Right atrium auricular region (tissue), 2 donors: ENCODE measurements at regions not wholly inside any gene's neighbourhood (a gene's known extent, or its start where the extent isn't known, plus 50 kb on each side); places are given as distances from the start of the nearest gene placed in this dataset.

ENCODE experiments used
- DNase-seq: peaks from one replicate; pipeline ENCODE4 v3.0.0-alpha.2; 2019; ENCODE audit warnings: low spot score
- H3K27ac ChIP-seq, 2 donors: fragments of 200-600 bp; sonication (generic); 1 replicate in 1 of 2; 2 replicates in 1 of 2; pipeline ENCODE4 v1.5.1; 2016 to 2019
- H3K27me3 ChIP-seq, 2 donors: fragments of 200-600 bp; sonication (generic); one replicate each; pipeline versions ENCODE4 v1.5.1 to v1.6.0; 2017 to 2019
- H3K36me3 ChIP-seq: fragments of 200-600 bp; sonication (generic); one replicate; pipeline ENCODE4 v1.5.1; 2016
- H3K4me1 ChIP-seq, 2 donors: fragments of 200-600 bp; sonication (generic); one replicate each; pipeline versions ENCODE4 v1.5.1 to v1.6.0; 2017 to 2019
- H3K4me3 ChIP-seq, 2 donors: fragments of 200-600 bp; sonication (generic); 1 replicate in 1 of 2; 2 replicates in 1 of 2; pipeline ENCODE4 v1.5.1; 2017 to 2019; ENCODE audit warnings: mild to moderate bottlenecking in 1 of 2, moderate library complexity in 1 of 2
- H3K9me3 ChIP-seq, 2 donors: fragments of 200-600 bp; sonication (generic); one replicate each; pipeline ENCODE4 v1.5.1; 2019
- TF ChIP-seq, protein P1 (sequence below), 2 donors: fragments of 200-600 bp; sonication (generic); IDR thresholded peaks; one replicate each; pipeline ENCODE4 v1.5.1; 2019; ENCODE audit warnings: antibody characterized with exemption in 2 of 2

DNA sequence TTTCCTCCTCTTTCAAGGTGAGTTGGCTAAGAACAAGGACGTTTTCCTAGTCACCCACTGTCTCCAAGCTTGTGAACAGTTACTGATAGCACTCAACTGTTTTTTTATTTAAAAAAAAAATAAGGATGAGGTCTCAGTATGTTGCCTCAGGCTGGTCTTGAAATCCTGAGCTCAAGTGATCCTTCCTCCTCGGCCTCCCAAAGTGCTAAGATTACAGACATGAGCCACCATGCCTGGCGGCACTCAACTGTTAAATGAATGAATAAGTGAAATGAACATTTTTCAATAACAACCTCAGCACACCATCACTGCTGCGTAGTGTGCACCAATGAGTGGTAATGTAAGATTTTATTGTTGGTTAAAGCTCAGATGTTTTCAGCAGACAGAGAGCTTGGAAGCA, 214.1 kb upstream of the NRIP1 start:
- Histone ChIP-seq H3K9me3 (no peaks in the 10 kb centered on the region), H3K36me3 (no peaks in the 10 kb centered on the region), H3K27me3 (no peaks in the 10 kb centered on the region), H3K4me3 (no peak overlapping the region), H3K4me1 (no peaks in the 10 kb centered on the region), H3K27ac (no peak overlapping the region)
- no peak for DNase-seq
- TF ChIP-seq, protein P1, sequence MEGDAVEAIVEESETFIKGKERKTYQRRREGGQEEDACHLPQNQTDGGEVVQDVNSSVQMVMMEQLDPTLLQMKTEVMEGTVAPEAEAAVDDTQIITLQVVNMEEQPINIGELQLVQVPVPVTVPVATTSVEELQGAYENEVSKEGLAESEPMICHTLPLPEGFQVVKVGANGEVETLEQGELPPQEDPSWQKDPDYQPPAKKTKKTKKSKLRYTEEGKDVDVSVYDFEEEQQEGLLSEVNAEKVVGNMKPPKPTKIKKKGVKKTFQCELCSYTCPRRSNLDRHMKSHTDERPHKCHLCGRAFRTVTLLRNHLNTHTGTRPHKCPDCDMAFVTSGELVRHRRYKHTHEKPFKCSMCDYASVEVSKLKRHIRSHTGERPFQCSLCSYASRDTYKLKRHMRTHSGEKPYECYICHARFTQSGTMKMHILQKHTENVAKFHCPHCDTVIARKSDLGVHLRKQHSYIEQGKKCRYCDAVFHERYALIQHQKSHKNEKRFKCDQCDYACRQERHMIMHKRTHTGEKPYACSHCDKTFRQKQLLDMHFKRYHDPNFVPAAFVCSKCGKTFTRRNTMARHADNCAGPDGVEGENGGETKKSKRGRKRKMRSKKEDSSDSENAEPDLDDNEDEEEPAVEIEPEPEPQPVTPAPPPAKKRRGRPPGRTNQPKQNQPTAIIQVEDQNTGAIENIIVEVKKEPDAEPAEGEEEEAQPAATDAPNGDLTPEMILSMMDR (IDR thresholded peaks at IDR 0.05): no peak

DNA sequence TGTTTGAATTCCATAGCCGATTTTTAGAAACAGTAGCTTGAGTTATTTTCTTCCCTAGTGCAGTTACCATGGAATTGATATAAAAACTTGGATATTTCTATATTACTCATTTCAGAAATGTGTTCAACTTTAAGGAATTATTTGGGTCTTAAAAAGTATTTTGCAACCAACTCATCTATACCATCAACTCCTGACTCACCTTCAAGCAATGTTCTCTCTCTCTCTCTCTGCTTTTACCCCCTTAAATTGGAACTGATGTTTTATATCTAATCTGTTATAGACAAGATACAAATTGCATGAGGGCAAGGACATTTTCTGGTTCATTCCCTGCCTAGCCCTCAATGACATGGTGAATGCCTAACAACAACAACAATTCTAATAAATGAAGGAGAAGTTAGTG, 214.7 kb upstream of the NRIP1 start:
- DNase-seq: no peak
- H3K27ac ChIP-seq: no peak overlapping the region
- no peaks in the 10 kb centered on the region for H3K9me3 ChIP-seq
- TF ChIP-seq, protein P1 (IDR thresholded peaks at IDR 0.05): no peak
- no peaks in the 10 kb centered on the region for H3K36me3 ChIP-seq
- no peaks in the 10 kb centered on the region for H3K4me1 ChIP-seq
- no peak overlapping the region for H3K4me3 ChIP-seq
- H3K27me3 ChIP-seq: no peaks in the 10 kb centered on the region

DNA sequence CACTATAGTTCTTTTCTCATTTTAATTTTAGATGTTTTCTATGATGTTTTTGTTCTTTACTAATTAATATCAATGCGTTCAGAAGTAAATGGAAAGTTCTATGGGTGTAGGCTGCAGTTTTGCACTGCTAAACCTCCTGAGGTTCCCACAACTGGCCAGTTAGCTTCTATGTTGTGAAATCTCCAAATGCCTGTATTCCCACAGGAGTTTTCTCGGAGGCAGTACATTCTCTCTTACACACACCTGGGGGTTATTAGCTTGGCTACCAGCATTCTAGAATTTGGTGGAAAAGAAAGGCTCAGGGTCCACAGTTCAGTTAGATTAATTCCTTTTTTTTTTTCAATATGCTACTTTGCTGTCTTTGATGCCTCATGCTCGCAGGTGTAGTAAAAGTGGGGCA, 216.9 kb upstream of the NRIP1 start:
- H3K27ac ChIP-seq: no peak overlapping the region
- no peaks in the 10 kb centered on the region for H3K27me3 ChIP-seq
- H3K9me3 ChIP-seq: no peaks in the 10 kb centered on the region
- no peaks in the 10 kb centered on the region for H3K36me3 ChIP-seq
- no peak overlapping the region for H3K4me3 ChIP-seq
- TF ChIP-seq, protein P1 (IDR thresholded peaks at IDR 0.05): no peak
- no peaks in the 10 kb centered on the region for H3K4me1 ChIP-seq
- DNase-seq: no peak

DNA sequence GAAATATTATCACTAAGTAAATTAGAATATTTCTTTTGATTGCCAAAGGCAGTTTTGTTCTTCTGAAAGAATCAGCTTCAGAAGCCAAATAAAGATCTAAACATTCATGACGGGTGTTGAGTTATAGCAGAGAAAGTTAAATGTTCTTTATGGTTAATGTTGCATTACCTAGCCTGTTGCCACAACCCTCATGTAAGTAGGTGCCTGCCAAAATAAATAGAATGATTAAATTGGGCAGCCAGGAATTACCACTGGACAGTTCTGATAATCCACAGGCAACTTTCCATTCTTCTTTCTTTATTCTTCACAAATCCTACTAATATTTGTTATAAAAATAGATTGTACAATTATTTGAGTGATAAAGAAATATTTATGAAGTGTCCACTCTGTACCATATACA, 217.9 kb upstream of the NRIP1 start:
- TF ChIP-seq, protein P1 (IDR thresholded peaks at IDR 0.05): no peak
- no peaks in the 10 kb centered on the region for H3K36me3 ChIP-seq
- no peak overlapping the region for H3K27ac ChIP-seq
- H3K27me3 ChIP-seq: no peaks in the 10 kb centered on the region
- no peak for DNase-seq
- H3K9me3 ChIP-seq: no peaks in the 10 kb centered on the region
- H3K4me1 ChIP-seq: no peaks in the 10 kb centered on the region
- H3K4me3 ChIP-seq: no peak overlapping the region

DNA sequence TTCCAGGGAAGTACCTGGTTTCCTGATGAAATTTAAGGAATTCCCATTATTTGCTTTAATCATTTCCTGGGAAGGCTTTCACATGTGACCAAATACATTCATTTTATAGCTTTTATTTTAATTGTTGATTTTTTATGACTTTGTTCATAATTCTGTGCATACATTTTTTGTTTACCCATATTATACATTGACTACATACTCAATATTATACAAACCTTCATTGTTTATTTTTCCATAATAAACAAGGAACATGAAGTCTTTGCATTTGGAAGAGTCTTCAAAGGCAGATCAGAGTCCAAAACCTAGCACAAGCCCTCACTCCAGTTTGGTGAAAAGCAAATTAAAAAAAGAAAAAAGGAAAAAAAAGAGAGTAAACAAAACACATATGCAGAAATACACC, 218.3 kb upstream of the NRIP1 start:
- Histone ChIP-seq H3K9me3 (no peaks in the 10 kb centered on the region), H3K4me1 (no peaks in the 10 kb centered on the region), H3K27me3 (no peaks in the 10 kb centered on the region), H3K36me3 (no peaks in the 10 kb centered on the region), H3K4me3 (no peak overlapping the region), H3K27ac (no peak overlapping the region)
- DNase-seq: no peak
- TF ChIP-seq, protein P1 (IDR thresholded peaks at IDR 0.05): no peak

DNA sequence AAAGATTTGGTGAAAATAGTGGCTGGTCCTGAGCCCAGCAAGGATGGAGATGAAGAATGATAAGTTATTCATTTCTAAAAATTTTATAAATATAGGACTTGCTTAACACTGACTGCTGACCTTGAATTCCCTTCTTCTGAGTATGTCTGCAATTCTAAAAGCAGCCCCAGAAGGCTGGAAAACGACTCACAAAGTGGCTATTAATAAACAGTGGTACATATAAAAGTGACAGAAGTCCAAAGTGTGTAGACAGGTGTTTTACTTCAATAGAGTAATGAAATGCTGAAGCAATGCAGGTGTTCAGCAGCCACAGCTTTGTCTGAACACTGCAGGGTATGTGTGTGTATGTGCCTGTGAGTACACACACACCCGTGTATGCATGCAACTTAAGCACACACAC, 219.0 kb upstream of the NRIP1 start:
- Histone ChIP-seq H3K27me3 (no peaks in the 10 kb centered on the region), H3K27ac (no peak overlapping the region), H3K4me3 (no peak overlapping the region), H3K36me3 (no peaks in the 10 kb centered on the region), H3K4me1 (no peaks in the 10 kb centered on the region), H3K9me3 (no peaks in the 10 kb centered on the region)
- no peak for DNase-seq
- TF ChIP-seq, protein P1 (IDR thresholded peaks at IDR 0.05): no peak
